Keratinocyte (primary cell): ENCODE measurements at regions not wholly inside any gene's neighbourhood (a gene's known extent, or its start where the extent isn't known, plus 50 kb on each side); places are given as distances from the start of the nearest gene placed in this dataset.

Source experiments
- DNase-seq: peaks from one replicate; pipeline ENCODE4 v3.0.0-alpha.2; 2011; ENCODE audit warnings: low read depth, missing footprints, low spot score
- FAIRE-seq: peaks from 2 replicates; lab custom pipeline; 2011; peaks lifted over from hg19 to GRCh38; lab: Jason Lieb, UNC
- H2AFZ ChIP-seq: 2 replicates; pipeline ENCODE4 v1.6.0; 2012; ENCODE audit warnings: low read length, control low read depth, inconsistent platforms; ENCODE audit not compliant: control insufficient read depth
- H3K27ac ChIP-seq: 2 replicates; pipeline ENCODE4 v1.5.1; 2011; ENCODE audit warnings: low read length; ENCODE audit not compliant: control insufficient read depth, insufficient read depth
- H3K27me3 ChIP-seq: 3 replicates; pipeline ENCODE4 v1.6.0; 2011; ENCODE audit warnings: low read length; ENCODE audit not compliant: control insufficient read depth, insufficient read depth; ENCODE audit errors: extremely low read depth
- H3K36me3 ChIP-seq, 2 experiments: 2 replicates in 1 of 2; 3 replicates in 1 of 2; pipeline ENCODE4 v1.5.1; 2011; ENCODE audit warnings: low read length in 2 of 2, mild to moderate bottlenecking in 1 of 2; ENCODE audit not compliant: control insufficient read depth in 2 of 2, insufficient read depth in 2 of 2; ENCODE audit errors: extremely low read depth in 1 of 2
- H3K4me1 ChIP-seq: 3 replicates; pipeline ENCODE4 v1.5.1; 2011; ENCODE audit warnings: low read length; ENCODE audit not compliant: control insufficient read depth, insufficient read depth; ENCODE audit errors: extremely low read depth
- H3K4me2 ChIP-seq: 3 replicates; pipeline ENCODE4 v1.6.0; 2011; ENCODE audit warnings: low read depth, low read length; ENCODE audit not compliant: control insufficient read depth, insufficient read depth; ENCODE audit errors: extremely low read depth
- H3K4me3 ChIP-seq, 3 experiments: fragments of 200-600 bp in 1 of 3; sonication (generic) in 1 of 3; 2 replicates in 2 of 3; 3 replicates in 1 of 3; pipeline ENCODE4 v1.5.1; 2011 to 2016; ENCODE audit warnings: low read length in 3 of 3, mild to moderate bottlenecking in 3 of 3, control low read depth in 2 of 3, inconsistent platforms in 1 of 3, low read depth in 1 of 3, mixed read lengths in 1 of 3, mixed run types in 1 of 3, moderate library complexity in 1 of 3; ENCODE audit not compliant: control insufficient read depth in 2 of 3, insufficient read depth in 2 of 3; ENCODE audit errors: extremely low read depth in 1 of 3
- H3K79me2 ChIP-seq: 2 replicates; pipeline ENCODE4 v1.6.0; 2012; ENCODE audit warnings: low read length; ENCODE audit not compliant: control insufficient read depth, insufficient read depth
- H3K9ac ChIP-seq: 3 replicates; pipeline ENCODE4 v1.6.0; 2011; ENCODE audit warnings: low read length; ENCODE audit not compliant: control insufficient read depth, insufficient read depth; ENCODE audit errors: extremely low read depth
- H3K9me1 ChIP-seq: 3 replicates; pipeline ENCODE4 v1.6.0; 2011; ENCODE audit warnings: low read length; ENCODE audit not compliant: control insufficient read depth, insufficient read depth; ENCODE audit errors: extremely low read depth
- H3K9me3 ChIP-seq: 2 replicates; pipeline ENCODE4 v1.5.1; 2012; ENCODE audit warnings: low read depth, low read length; ENCODE audit not compliant: control insufficient read depth
- H4K20me1 ChIP-seq: 3 replicates; pipeline ENCODE4 v1.6.0; 2011; ENCODE audit warnings: low read length; ENCODE audit not compliant: control insufficient read depth, insufficient read depth; ENCODE audit errors: extremely low read depth
- EZH2 ChIP-seq: IDR thresholded peaks from one replicate; pipeline ENCODE4 v1.6.1; 2012; ENCODE audit warnings: inconsistent platforms, mild to moderate bottlenecking, low read length, moderate library complexity
- dilution Hi-C: fragments of 300-500 bp; cut with MboI; formaldehyde crosslinking; loops from one replicate; pipeline ENCODE4 v1.7.0; 2020; ENCODE audit warnings: low sequenced_read_pairs; ENCODE audit not compliant: extremely low pct_ligation_motif_present
- TF ChIP-seq, protein P1 (sequence below), 3 experiments: IDR thresholded peaks in 1 of 3; conservative IDR thresholded peaks in 1 of 3; optimal IDR thresholded peaks in 1 of 3; 2 replicates in 2 of 3; 3 replicates in 1 of 3; pipeline versions ENCODE3 to v1.5.1; 2011; ENCODE audit warnings: low read length in 3 of 3, mild to moderate bottlenecking in 3 of 3, moderate library complexity in 2 of 3, control low read depth in 1 of 3, inconsistent platforms in 1 of 3; ENCODE audit not compliant: insufficient read depth in 2 of 3; ENCODE audit errors: extremely low read depth in 1 of 3

DNA sequence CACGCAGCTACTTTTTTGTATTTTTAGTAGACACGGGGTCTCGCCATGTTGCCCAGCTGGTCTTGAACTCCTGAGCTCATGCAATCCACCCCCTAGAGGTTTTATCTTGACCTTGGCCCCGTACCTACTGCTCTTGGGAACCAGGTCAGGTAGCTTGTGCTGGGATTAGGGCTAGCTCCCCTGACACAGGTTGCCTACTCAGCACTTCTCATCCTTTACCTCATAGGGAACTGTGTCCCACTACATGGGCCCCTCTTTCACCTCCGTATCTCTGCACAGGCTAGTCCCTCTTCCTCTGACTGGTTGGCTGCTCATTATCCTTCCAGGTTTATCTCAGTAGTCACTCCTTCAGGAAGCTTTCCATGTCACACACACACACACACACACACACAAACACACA lies 58.0 kb upstream of the ITPRID1 start:
- Histone ChIP-seq H3K79me2 (no peaks in the 10 kb centered on the region), H3K27ac (no peak overlapping the region), H4K20me1 (no peaks in the 10 kb centered on the region), H3K9ac (no peak overlapping the region), H3K4me1 (no peaks in the 10 kb centered on the region), H3K4me3 (no peak overlapping the region), H2AFZ (no peak overlapping the region), H3K27me3 (no peaks in the 10 kb centered on the region), H3K9me3 (no peaks in the 10 kb centered on the region), H3K9me1 (no peaks in the 10 kb centered on the region), H3K36me3 (no peaks in the 10 kb centered on the region), H3K4me2 (no peak overlapping the region)
- FAIRE-seq (no peak), DNase-seq (no peak)
- dilution Hi-C loops = no loop called here
- TF ChIP-seq, protein P1, sequence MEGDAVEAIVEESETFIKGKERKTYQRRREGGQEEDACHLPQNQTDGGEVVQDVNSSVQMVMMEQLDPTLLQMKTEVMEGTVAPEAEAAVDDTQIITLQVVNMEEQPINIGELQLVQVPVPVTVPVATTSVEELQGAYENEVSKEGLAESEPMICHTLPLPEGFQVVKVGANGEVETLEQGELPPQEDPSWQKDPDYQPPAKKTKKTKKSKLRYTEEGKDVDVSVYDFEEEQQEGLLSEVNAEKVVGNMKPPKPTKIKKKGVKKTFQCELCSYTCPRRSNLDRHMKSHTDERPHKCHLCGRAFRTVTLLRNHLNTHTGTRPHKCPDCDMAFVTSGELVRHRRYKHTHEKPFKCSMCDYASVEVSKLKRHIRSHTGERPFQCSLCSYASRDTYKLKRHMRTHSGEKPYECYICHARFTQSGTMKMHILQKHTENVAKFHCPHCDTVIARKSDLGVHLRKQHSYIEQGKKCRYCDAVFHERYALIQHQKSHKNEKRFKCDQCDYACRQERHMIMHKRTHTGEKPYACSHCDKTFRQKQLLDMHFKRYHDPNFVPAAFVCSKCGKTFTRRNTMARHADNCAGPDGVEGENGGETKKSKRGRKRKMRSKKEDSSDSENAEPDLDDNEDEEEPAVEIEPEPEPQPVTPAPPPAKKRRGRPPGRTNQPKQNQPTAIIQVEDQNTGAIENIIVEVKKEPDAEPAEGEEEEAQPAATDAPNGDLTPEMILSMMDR (optimal IDR thresholded peaks at IDR 0.05 in 1 of 3, IDR thresholded peaks at IDR 0.05 in 1 of 3, conservative IDR thresholded peaks at IDR 0.05 in 1 of 3; ENCODE audit: extremely low read depth in 1 of 3, insufficient read depth in 2 of 3, low read length in 3 of 3) = no peak
- no peak for TF ChIP-seq EZH2

DNA sequence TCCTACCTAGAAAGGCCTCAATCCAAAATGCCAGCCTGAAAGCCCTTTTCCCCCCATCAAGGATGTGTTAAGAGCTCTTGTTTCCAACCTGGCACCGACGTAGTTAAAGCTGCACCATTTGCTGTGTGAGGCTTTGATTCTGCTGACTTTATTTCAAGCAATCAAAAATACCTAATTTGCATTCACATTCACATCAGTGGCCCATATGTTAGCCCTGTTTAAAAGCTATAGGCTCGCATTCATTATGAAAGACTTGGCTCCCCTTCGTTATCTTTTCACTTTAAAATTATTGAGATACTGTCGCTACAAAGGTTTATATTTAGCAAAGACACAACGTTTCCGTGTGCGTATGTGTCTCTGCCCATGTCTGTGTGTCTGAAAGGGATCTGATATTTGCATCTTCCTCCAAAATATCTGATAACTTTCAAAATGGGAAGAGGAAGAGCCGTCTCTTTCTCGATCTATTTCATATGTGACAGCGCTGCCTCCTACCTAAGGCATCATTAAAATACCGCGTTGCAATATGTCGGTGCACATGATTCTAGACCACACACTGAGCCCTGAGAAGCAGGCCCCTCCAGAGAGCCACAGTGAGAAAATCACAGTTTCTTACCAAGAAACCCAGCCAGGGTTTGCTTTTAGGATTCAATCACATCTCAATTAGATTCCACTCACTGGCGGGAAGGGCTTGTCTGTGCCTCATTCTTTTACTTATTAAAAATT lies 57.1 kb upstream of the ITPRID1 start:
- no peak overlapping the region for H3K27ac ChIP-seq
- FAIRE-seq = no peak

More for the DNA sequence above, 57.1 kb upstream of the ITPRID1 start:
- Histone ChIP-seq H2AFZ (no peak overlapping the region), H3K4me2 (no peak overlapping the region), H3K9ac (no peak overlapping the region), H3K27me3 (no peaks in the 10 kb centered on the region), H3K4me1 (no peaks in the 10 kb centered on the region), H3K79me2 (no peaks in the 10 kb centered on the region), H3K9me3 (no peaks in the 10 kb centered on the region), H3K36me3 (no peaks in the 10 kb centered on the region), H3K9me1 (no peaks in the 10 kb centered on the region), H3K4me3 (no peak overlapping the region), H4K20me1 (no peaks in the 10 kb centered on the region)
- TF ChIP-seq, protein P1 (optimal IDR thresholded peaks at IDR 0.05 in 1 of 3, IDR thresholded peaks at IDR 0.05 in 1 of 3, conservative IDR thresholded peaks at IDR 0.05 in 1 of 3; ENCODE audit: extremely low read depth in 1 of 3, insufficient read depth in 2 of 3, low read length in 3 of 3) = no peak
- TF ChIP-seq EZH2 = no peak
- no peak for DNase-seq
- dilution Hi-C loops = no loop called here
